ENCODE measurements at regions not wholly inside any gene's neighbourhood (a gene's known extent, or its start where the extent isn't known, plus 50 kb on each side); places are given as distances from the start of the nearest gene placed in this dataset.

- H3K4me3 Mint-ChIP-seq: no peak overlapping the region
- no peaks in the 10 kb centered on the region for H3K9me3 Mint-ChIP-seq
- H3K27ac Mint-ChIP-seq: no peak overlapping the region
- ATAC-seq (no peak), DNase-seq (no peak)
- peaks cover 4% of the 10 kb centered on the region for H3K27me3 Mint-ChIP-seq
- H3K36me3 Mint-ChIP-seq (ENCODE audit: low read depth): no peaks in the 10 kb centered on the region
- peaks cover 3% of the 10 kb centered on the region for H3K4me1 Mint-ChIP-seq
Observed at GRCh38 chr6:113354204-113354895, 502.8 kb upstream of the MARCKS start.

- H3K27ac Mint-ChIP-seq: no peak overlapping the region
- H3K27me3 Mint-ChIP-seq: peaks cover 4% of the 10 kb centered on the region
- H3K4me3 Mint-ChIP-seq: no peak overlapping the region
- DNase-seq: no peak
- H3K9me3 Mint-ChIP-seq: no peaks in the 10 kb centered on the region
- H3K36me3 Mint-ChIP-seq (ENCODE audit: low read depth): no peaks in the 10 kb centered on the region
- no peak for ATAC-seq
- peaks cover 2% of the 10 kb centered on the region for H3K4me1 Mint-ChIP-seq
Observed at GRCh38 chr6:113356139-113356538, 501.0 kb upstream of the MARCKS start.

- Mint-ChIP-seq H3K9me3 (no peaks in the 10 kb centered on the region), H3K4me3 (no peak overlapping the region), H3K27ac (no peak overlapping the region), H3K36me3 (ENCODE audit: low read depth) (no peaks in the 10 kb centered on the region), H3K4me1 (no peaks in the 10 kb centered on the region), H3K27me3 (peaks cover 4% of the 10 kb centered on the region)
- ATAC-seq: no peak
- DNase-seq: no peak
Observed at GRCh38 chr6:113357041-113357440, 500.1 kb upstream of the MARCKS start.

- H3K36me3 Mint-ChIP-seq (ENCODE audit: low read depth): no peaks in the 10 kb centered on the region
- H3K4me3 Mint-ChIP-seq: no peak overlapping the region
- H3K9me3 Mint-ChIP-seq: no peaks in the 10 kb centered on the region
- ATAC-seq (no peak), DNase-seq (no peak)
- H3K4me1 Mint-ChIP-seq: peaks cover 5% of the 10 kb centered on the region
- H3K27me3 Mint-ChIP-seq: peaks cover 4% of the 10 kb centered on the region
- no peak overlapping the region for H3K27ac Mint-ChIP-seq
Observed at GRCh38 chr6:113358063-113358583, 499.0 kb upstream of the MARCKS start.

- Mint-ChIP-seq H3K27me3 (peaks cover 4% of the 10 kb centered on the region), H3K9me3 (no peaks in the 10 kb centered on the region), H3K4me3 (no peak overlapping the region), H3K36me3 (ENCODE audit: low read depth) (no peaks in the 10 kb centered on the region), H3K27ac (no peak overlapping the region), H3K4me1 (peaks cover 5% of the 10 kb centered on the region)
- no peak for DNase-seq
- ATAC-seq: no peak
Observed at GRCh38 chr6:113359155-113360140, 497.7 kb upstream of the MARCKS start.

- H3K27ac Mint-ChIP-seq: no peak overlapping the region
- H3K4me3 Mint-ChIP-seq: no peak overlapping the region
- no peaks in the 10 kb centered on the region for H3K9me3 Mint-ChIP-seq
- peaks cover 5% of the 10 kb centered on the region for H3K4me1 Mint-ChIP-seq
- DNase-seq (no peak), ATAC-seq (no peak)
- no peaks in the 10 kb centered on the region for H3K36me3 Mint-ChIP-seq (ENCODE audit: low read depth)
- H3K27me3 Mint-ChIP-seq: peaks cover 2% of the 10 kb centered on the region
Observed at GRCh38 chr6:113361014-113361645, 496.0 kb upstream of the MARCKS start.

- H3K36me3 Mint-ChIP-seq (ENCODE audit: low read depth): no peaks in the 10 kb centered on the region
- H3K4me3 Mint-ChIP-seq: no peak overlapping the region
- H3K27me3 Mint-ChIP-seq: no peaks in the 10 kb centered on the region
- H3K27ac Mint-ChIP-seq: no peak overlapping the region
- H3K9me3 Mint-ChIP-seq: no peaks in the 10 kb centered on the region
- DNase-seq: no peak
- ATAC-seq: peak; percentile 40
- H3K4me1 Mint-ChIP-seq: peaks cover 5% of the 10 kb centered on the region
Observed at GRCh38 chr6:113362301-113363047, 494.7 kb upstream of the MARCKS start.

- no peaks in the 10 kb centered on the region for H3K9me3 Mint-ChIP-seq
- H3K4me3 Mint-ChIP-seq: no peak overlapping the region
- H3K27me3 Mint-ChIP-seq: no peaks in the 10 kb centered on the region
- H3K4me1 Mint-ChIP-seq: peaks cover 5% of the 10 kb centered on the region
- no peak overlapping the region for H3K27ac Mint-ChIP-seq
- DNase-seq (no peak), ATAC-seq (no peak)
- no peaks in the 10 kb centered on the region for H3K36me3 Mint-ChIP-seq (ENCODE audit: low read depth)
Observed at GRCh38 chr6:113363048-113363798, 493.9 kb upstream of the MARCKS start.

GRCh38 chr6:113363866-113364265, 493.3 kb upstream of the MARCKS start:
- H3K36me3 Mint-ChIP-seq (ENCODE audit: low read depth): no peaks in the 10 kb centered on the region
- H3K9me3 Mint-ChIP-seq: no peaks in the 10 kb centered on the region
- DNase-seq (no peak), ATAC-seq (no peak)
- H3K27ac Mint-ChIP-seq: no peak overlapping the region
- peaks cover 5% of the 10 kb centered on the region for H3K4me1 Mint-ChIP-seq
- H3K27me3 Mint-ChIP-seq: no peaks in the 10 kb centered on the region
- no peak overlapping the region for H3K4me3 Mint-ChIP-seq

- Mint-ChIP-seq H3K4me3 (no peak overlapping the region), H3K36me3 (ENCODE audit: low read depth) (no peaks in the 10 kb centered on the region), H3K27ac (no peak overlapping the region), H3K9me3 (no peaks in the 10 kb centered on the region), H3K4me1 (peaks cover 5% of the 10 kb centered on the region), H3K27me3 (no peaks in the 10 kb centered on the region)
- DNase-seq: no peak
- ATAC-seq: no peak
Observed at GRCh38 chr6:113364766-113365165, 492.4 kb upstream of the MARCKS start.

- Mint-ChIP-seq H3K36me3 (ENCODE audit: low read depth) (no peaks in the 10 kb centered on the region), H3K27me3 (no peaks in the 10 kb centered on the region), H3K27ac (no peak overlapping the region), H3K9me3 (no peaks in the 10 kb centered on the region), H3K4me3 (no peak overlapping the region), H3K4me1 (peaks cover 5% of the 10 kb centered on the region)
- no peak for ATAC-seq
- DNase-seq: no peak
Observed at GRCh38 chr6:113365191-113365590, 492.0 kb upstream of the MARCKS start.

- Mint-ChIP-seq H3K4me3 (no peak overlapping the region), H3K36me3 (ENCODE audit: low read depth) (no peaks in the 10 kb centered on the region), H3K27me3 (no peaks in the 10 kb centered on the region), H3K4me1 (peaks cover 5% of the 10 kb centered on the region), H3K27ac (no peak overlapping the region), H3K9me3 (no peaks in the 10 kb centered on the region)
- ATAC-seq (no peak), DNase-seq (no peak)
Observed at GRCh38 chr6:113366505-113366904, 490.6 kb upstream of the MARCKS start.
